Epithelial cell of proximal tubule (primary cell): ENCODE measurements at regions not wholly inside any gene's neighbourhood (a gene's known extent, or its start where the extent isn't known, plus 50 kb on each side); places are given as distances from the start of the nearest gene placed in this dataset.

Source experiments
- DNase-seq: peaks from one replicate; pipeline ENCODE4 v3.0.0-alpha.2; 2011; ENCODE audit warnings: low read depth
- H3K4me3 ChIP-seq: 2 replicates; pipeline ENCODE4 v1.5.1; 2011; ENCODE audit warnings: low read depth, mild to moderate bottlenecking, low read length
- CTCF ChIP-seq: conservative IDR thresholded peaks from 2 replicates; pipeline ENCODE4 v1.5.1; 2012; ENCODE audit warnings: low read depth, mild to moderate bottlenecking, low read length

- TF ChIP-seq CTCF: no peak
Observed at GRCh38 chr1:96076589-96076988, 645.0 kb upstream of the PTBP2 start.

GRCh38 chr1:96079581-96079980 is 642.0 kb upstream of the PTBP2 start:
- no peak for TF ChIP-seq CTCF
- DNase-seq: no peak
- no peak overlapping the region for H3K4me3 ChIP-seq

More at GRCh38 chr1:96076589-96076988, 645.0 kb upstream of the PTBP2 start:
- no peak for DNase-seq
- no peak overlapping the region for H3K4me3 ChIP-seq

GRCh38 chr1:96080925-96081324 is 640.7 kb upstream of the PTBP2 start:
- no peak overlapping the region for H3K4me3 ChIP-seq
- no peak for DNase-seq
- peak; percentile 13 for TF ChIP-seq CTCF

GRCh38 chr1:96087719-96088118 is 633.9 kb upstream of the PTBP2 start:
- H3K4me3 ChIP-seq: no peak overlapping the region
- DNase-seq: no peak
- TF ChIP-seq CTCF: no peak

- DNase-seq: no peak
- no peak for TF ChIP-seq CTCF
- H3K4me3 ChIP-seq: no peak overlapping the region
Observed at GRCh38 chr1:96090134-96090533, 631.5 kb upstream of the PTBP2 start.

- H3K4me3 ChIP-seq: no peak overlapping the region
- DNase-seq: no peak
- TF ChIP-seq CTCF: no peak
Observed at GRCh38 chr1:96095849-96096612, 625.6 kb upstream of the PTBP2 start.
